DMS79 (cell line): ENCODE measurements at regions not wholly inside any gene's neighbourhood (a gene's known extent, or its start where the extent isn't known, plus 50 kb on each side); places are given as distances from the start of the nearest gene placed in this dataset.
"Not testable (repeated sequence)": the region's sequence is repeated elsewhere in the genome, so short reads cannot be mapped to it uniquely, and the experiment has no call there.

Experiments
- DNase-seq: peaks from one replicate; lab custom pipeline; 2025; lab: John Stamatoyannopoulos, UW

DNA sequence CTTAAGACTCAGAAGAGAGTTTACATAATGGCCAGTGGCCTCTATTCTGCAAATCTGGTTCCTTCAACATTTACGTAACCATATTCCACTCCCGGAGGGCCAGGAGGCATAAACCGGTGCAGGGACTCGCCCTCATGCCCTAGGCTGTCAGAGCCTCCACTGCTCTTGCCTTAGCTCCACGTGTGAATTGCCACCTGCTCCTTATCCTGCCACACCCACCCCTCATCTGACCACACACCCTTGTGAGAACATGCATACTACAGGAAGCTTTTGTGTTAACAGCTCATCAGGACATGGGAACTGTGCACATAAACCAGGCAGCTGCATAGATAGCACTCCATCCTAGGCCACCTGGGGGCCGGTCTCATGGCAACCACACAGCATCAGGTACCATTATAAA lies 146.7 kb upstream of the PFKP start:
- no peak for DNase-seq

DNA sequence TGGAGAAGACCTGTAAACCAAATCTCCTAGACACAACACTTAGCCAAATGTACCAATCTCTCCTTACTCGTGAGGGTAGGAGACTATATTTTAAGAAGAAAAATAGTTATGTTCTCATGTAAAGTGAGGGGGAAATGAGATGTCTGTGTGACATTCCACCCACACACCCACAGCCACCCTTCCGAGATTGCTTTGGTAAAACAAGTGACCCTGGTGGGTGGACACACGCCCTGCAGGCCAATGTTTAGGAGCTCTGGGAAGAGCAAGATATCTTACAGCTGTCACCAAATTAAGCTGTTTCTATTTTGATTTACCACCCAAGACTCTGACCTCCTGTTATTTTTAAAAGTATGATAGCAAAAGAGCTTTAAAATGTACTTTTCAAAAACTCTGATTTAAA lies 147.2 kb upstream of the PFKP start:
- no peak for DNase-seq

DNA sequence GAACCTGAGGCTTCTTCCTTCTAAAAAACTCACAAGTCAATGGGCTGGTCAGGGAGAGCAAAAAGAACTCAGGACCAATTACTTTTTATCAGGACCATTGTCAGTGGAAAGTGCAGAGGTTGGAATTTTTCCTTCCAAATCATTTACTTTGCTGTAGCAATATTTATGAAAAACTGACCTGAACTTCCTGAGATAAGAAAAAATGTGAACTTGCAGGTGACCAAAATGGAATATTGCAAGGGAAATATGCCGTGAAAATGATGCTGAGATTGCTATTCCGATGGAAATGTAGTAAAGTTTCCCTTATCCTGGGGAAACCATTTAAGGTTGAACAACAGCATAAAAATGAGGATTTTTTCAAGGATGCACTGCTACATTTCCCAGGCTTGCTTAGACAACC lies 148.3 kb upstream of the PFKP start:
- DNase-seq: no peak

DNA sequence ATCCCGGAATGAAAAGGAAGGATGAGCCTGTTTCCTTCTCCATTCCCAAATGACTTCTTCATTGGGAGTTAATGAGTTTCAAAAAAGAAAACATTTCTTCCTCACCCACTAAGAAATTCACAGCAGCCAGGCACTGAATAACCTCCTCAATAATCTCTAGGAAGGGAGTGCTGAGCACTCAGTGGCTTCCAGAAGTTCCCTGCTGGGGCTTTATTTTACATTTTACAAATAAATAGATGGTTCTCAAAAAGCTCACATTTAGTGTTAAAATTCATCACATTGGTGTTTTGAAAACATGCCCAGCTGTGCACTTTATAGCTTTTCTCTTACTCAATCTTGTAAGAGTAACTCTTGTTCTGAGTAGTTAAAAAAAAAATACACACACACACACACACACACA lies 148.9 kb upstream of the PFKP start:
- DNase-seq: no peak

DNA sequence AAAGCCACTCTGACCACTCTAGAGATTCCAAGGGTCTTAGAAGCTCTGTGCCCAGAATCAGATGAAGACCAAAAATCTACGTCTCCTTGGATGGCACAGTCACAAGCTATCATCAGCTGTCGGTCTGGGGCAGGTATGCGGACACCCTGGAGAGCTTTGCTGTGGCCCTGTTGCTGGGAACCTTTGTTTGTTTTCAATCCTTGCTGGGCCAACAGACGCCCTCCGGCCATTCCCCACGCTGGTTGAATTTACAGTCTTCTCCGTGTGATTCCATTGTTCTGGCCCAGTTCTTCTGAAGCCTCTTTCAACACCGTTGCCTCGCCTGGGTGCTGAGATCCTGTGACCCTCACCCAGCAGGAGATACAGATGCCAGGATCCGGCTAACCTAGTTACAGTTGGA lies 149.4 kb upstream of the PFKP start:
- no peak for DNase-seq

GRCh38 chr10:2915412-2915811 lies 151.9 kb upstream of the PFKP start:
- DNase-seq: no peak

DNA sequence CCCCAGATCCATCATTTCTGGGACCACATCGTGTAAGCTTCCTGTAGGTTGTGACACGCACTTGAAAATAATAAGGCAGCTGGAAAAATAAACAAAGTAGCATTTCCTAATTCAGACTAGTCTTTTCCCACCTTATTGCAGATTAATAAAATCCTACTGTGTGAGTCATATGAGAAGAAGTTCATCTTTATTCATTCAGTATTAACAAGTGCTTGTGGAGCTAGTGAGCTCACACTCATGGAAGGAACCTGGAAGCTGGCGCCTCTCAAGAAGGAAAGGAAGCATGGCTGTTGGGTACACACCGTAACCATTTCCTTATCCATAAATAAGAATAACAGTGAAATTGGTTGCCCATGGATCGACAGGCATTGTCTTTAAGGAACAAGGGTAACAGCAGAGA lies 152.6 kb upstream of the PFKP start:
- no peak for DNase-seq

DNA sequence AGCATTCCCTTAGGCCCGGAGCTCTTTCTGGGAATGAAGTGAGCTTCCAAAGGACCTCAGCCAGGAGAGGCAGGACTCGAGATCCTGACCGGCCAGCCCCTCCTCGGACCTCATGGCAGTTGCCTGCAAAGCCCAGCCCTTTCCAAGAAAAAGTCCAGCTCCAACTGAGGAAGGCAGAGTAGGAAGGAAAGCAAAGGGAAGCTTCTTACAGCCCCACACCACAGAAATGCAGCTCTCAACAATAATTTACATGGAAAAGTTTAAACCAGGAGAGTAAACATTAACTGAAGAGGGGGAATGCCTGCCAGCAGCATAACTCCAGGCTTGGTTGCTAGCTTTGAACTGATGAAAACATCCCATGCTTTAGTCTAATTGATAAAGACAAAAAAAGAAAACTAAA lies 153.9 kb upstream of the PFKP start:
- no peak for DNase-seq

DNA sequence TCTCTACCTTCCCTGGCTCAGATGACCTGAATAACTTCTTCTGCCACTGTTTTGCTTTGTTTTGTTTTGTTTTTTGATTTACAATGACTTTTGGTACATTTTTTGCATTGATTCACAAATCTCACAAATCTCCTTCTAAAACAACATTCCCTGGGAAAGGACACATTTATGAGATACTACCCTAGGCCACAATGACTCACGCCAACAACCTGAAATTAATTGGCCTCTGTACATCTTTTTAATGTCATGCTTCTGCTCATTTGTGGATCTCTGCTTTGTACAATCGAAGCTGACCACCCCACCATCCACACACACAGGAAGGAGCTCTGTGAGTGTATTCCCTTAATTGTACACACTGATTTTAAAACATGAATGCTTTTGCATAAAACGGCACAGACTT lies 156.7 kb upstream of the PFKP start:
- no peak for DNase-seq

- no peak for DNase-seq
Measured at GRCh38 chr10:2909921-2910320, 157.4 kb upstream of the PFKP start.

DNA sequence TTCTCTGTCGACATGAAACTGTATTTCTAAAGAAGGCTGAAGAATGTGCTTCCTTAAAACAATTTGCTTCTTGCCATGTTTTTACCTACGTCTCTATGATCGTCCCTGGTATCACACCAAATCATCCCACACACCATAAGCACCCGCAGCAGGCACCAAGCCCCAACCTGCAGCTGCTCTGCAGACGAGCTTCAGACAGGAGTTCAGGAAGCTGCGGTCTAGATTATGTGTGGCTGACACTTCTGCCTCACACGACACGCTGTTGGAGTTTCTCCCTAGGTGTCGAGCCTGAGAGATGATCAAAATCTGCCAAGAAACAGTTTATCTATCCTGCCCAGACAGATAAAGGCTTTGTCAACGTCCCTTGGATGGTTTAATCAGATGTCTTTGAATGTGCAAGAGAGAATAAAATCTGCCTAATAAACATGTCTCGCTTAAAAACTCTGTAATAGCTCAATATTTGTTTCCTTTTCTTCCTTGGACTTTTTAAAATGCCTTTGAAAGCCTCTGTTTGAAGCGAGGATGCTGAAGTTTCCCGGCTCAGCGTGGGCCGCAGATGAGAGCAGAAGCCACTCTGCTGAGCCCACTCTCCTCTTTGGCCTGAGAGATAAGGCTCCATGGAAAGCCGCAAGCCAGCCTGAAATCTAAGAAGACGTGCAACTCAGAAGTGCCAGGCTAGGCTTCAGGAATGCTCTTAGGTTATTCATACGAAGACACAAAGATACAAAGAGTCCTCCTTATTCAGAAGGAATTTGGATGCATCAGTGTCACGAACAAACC lies 158.3 kb upstream of the PFKP start:
- no peak for DNase-seq

DNA sequence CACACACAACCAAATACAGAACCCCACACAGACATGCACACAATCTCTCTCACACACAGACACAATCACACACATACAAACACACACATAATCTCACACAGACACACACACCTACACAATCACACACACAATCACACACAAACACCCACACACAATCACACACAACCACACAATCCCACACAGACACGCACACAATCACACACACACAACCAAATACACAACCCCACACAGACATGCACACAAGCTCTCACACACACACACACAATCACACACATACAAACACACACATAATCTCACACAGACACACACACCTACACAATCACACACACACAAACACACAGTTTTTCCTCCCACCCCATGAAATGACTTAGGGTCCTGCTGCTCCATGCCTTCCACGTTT lies 160.4 kb upstream of the PFKP start:
- DNase-seq: no peak

GRCh38 chr10:2905851-2906250 lies 161.5 kb upstream of the PFKP start:
- no peak for DNase-seq

GRCh38 chr10:2900530-2900929 lies 166.8 kb upstream of the PFKP start:
- no peak for DNase-seq

GRCh38 chr10:2899246-2899951 lies 167.9 kb upstream of the PFKP start:
- no peak for DNase-seq

DNA sequence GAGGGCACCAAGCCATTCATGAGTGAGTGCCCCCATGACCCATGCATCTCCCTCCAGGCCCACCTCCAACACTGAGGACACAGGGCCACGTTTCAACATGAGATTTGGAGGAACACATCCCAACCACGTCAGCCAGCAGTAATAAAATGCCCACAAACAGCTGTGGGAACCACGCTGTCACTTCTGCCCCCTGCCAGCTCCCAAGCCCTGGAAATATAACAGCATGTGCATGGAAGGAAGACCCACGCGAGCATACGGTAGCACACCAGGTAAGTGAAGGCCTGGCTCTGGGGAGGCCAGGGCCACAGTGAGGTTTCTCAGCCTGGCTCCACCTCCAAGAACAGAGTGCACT lies 168.9 kb upstream of the PFKP start:
- DNase-seq: no peak

GRCh38 chr10:2897619-2898508 lies 169.5 kb upstream of the PFKP start:
- DNase-seq: no peak

DNA sequence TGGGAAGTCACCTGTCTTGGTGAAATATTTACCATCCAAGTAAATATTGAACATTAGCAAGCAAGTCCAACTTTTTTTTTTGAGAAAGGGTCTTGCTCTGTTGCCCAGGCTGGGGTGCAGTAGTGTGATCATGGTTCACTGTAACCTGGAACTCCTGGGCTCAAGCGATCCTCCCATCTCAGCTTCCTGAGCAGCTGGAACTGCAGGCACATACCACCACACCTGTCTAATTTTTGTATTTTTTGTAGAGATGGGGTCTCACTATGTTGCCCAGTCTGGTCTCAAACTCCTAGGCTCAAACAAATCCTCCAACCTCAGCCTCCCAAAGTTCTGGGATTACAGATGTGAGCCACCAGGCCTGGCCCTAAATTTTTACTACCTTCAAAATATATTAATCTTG lies 171.0 kb upstream of the PFKP start:
- DNase-seq: not testable (repeated sequence)

GRCh38 chr10:2895594-2896196 lies 171.7 kb upstream of the PFKP start:
- DNase-seq: no peak

DNA sequence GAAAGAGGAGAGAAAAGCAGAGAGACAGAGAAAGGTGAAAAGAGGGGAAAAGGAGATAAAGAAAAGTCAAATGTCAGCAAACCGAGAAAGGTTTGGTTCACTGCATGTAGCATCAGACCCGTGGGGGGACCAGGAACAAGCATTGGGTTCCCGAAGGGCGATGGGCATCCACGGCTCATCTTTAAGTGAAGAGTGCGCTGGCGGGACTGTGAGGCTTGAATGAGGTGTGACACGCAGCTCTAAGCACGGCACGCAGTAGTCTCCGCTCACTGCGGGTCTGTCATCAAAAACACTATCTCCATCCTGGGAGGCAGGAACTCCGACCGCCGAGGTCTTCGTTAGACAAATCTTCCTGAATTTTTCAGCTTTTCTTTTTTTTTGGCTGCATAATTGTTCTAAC lies 173.4 kb upstream of the PFKP start:
- no peak for DNase-seq

- no peak for DNase-seq
Measured at GRCh38 chr10:2893158-2893845, 174.0 kb upstream of the PFKP start.

- DNase-seq: no peak
Measured at GRCh38 chr10:2891770-2892124, 175.6 kb upstream of the PFKP start.
